Suppressor macrophage treated with lipopolysaccharide for 4 hours (primary cell): ENCODE measurements at regions not wholly inside any gene's neighbourhood (a gene's known extent, or its start where the extent isn't known, plus 50 kb on each side); places are given as distances from the start of the nearest gene placed in this dataset.
A peak's percentile ranks its signal among the peaks of the same experiment; 100 is the strongest.
"Not testable (repeated sequence)": the region's sequence is repeated elsewhere in the genome, so short reads cannot be mapped to it uniquely, and the experiment has no call there.

Experiments
- DNase-seq: peaks from one replicate; pipeline ENCODE4 v3.0.0-alpha.2; 2020

- no peak for DNase-seq
Observed at GRCh38 chr3:152724270-152724669, 110.7 kb upstream of the P2RY1 start.

GRCh38 chr3:152728231-152728980 is 106.5 kb upstream of the P2RY1 start:
- no peak for DNase-seq

GRCh38 chr3:152729906-152730305 is 105.0 kb upstream of the P2RY1 start:
- DNase-seq, result no peak

GRCh38 chr3:152731511-152731910 is 103.4 kb upstream of the P2RY1 start:
- no peak for DNase-seq

GRCh38 chr3:152733584-152734119 is 101.3 kb upstream of the P2RY1 start:
- no peak for DNase-seq

- peak; percentile 56 for DNase-seq
Observed at GRCh38 chr3:152737021-152737908, 97.7 kb upstream of the P2RY1 start.

GRCh38 chr3:152738656-152739055 is 96.3 kb upstream of the P2RY1 start:
- DNase-seq, result peak; percentile 80

GRCh38 chr3:152742368-152743347 is 92.3 kb upstream of the P2RY1 start:
- peak; percentile 70 for DNase-seq

- no peak for DNase-seq
Observed at GRCh38 chr3:152745646-152746045, 89.3 kb upstream of the P2RY1 start.

- DNase-seq, result no peak
Observed at GRCh38 chr3:152754303-152754702, 80.6 kb upstream of the P2RY1 start.

- DNase-seq, result no peak
Observed at GRCh38 chr3:152756807-152757206, 78.1 kb upstream of the P2RY1 start.

- DNase-seq, result no peak
Observed at GRCh38 chr3:152760024-152760563, 74.8 kb upstream of the P2RY1 start.

GRCh38 chr3:152760591-152760990 is 74.3 kb upstream of the P2RY1 start:
- no peak for DNase-seq

- no peak for DNase-seq
Observed at GRCh38 chr3:152768478-152768877, 66.5 kb upstream of the P2RY1 start.

GRCh38 chr3:152769523-152769922 is 65.4 kb upstream of the P2RY1 start:
- DNase-seq, result peak; percentile 90

GRCh38 chr3:152770296-152770695 is 64.6 kb upstream of the P2RY1 start:
- DNase-seq, result no peak

- DNase-seq, result no peak
Observed at GRCh38 chr3:152771120-152771519, 63.8 kb upstream of the P2RY1 start.

- DNase-seq, result no peak
Observed at GRCh38 chr3:152772674-152773225, 62.2 kb upstream of the P2RY1 start.

GRCh38 chr3:152773633-152774032 is 61.3 kb upstream of the P2RY1 start:
- DNase-seq, result no peak

- not testable (repeated sequence) for DNase-seq
Observed at GRCh38 chr3:152774230-152774629, 60.7 kb upstream of the P2RY1 start.

- DNase-seq, result no peak
Observed at GRCh38 chr3:152778022-152778421, 56.9 kb upstream of the P2RY1 start.

- DNase-seq, result no peak
Observed at GRCh38 chr3:152779653-152780052, 55.3 kb upstream of the P2RY1 start.
